NCI-H69 (cell line): ENCODE measurements at regions not wholly inside any gene's neighbourhood (a gene's known extent, or its start where the extent isn't known, plus 50 kb on each side); places are given as distances from the start of the nearest gene placed in this dataset.

Experiments used
- DNase-seq: peaks from one replicate; lab custom pipeline; 2025; lab: John Stamatoyannopoulos, UW

DNA sequence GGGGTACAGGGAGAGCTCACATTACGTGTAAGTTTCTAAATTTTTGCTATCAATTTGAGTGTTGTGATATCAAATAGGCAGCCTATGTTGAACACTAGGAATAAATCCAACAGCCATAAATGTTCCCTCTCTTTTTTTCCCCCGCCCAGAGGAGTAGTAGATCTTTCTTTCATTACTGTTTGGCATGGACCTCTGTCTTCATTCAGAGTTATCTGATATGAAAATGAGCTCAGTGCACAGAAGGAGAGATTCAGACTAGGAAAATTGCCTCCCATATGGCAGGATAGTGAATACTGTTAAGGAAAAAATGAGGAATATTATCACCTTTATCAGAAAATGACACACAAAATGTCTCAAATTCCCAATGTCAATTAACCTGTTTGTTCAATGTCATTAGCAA, 110.0 kb upstream of the EYS start:
- DNase-seq = peak; percentile 71

DNA sequence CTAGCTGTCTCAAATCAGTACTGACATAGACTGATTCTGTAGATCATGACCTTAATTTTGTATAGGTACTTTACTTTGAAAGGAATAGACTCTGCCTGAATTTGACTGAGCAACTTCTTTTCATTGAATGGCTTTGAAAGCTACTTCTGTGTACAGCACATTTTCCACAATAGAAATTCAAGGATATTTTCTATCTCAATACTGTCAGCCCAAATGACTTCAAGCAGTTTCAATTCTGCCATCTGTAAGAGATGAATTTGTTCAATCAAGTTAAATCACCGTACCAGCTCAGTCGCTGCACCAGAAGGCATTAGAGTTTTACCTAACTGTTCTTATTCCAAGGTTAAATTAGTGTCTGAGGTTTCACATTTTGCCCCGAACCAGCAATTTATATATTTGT, 107.0 kb upstream of the EYS start:
- DNase-seq = no peak

DNA sequence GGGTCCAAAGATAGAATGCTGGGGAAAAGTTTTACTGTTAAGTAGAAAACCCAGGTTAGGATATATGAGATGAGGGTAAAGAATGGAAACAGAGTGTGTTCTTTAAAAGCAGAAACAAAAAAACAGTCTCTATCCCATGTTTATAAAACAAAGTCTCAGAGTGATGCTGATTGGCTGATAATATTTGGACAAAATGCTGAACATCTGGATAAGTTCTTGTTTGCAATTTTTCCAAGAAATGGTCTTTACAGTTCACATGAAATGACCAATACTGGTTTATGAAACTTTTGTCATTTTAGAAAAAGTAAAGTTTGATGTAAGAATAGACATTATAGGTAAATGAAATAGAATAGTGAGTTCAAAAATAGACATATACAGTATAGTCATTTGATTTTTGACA, 96.2 kb upstream of the EYS start:
- DNase-seq = no peak

DNA sequence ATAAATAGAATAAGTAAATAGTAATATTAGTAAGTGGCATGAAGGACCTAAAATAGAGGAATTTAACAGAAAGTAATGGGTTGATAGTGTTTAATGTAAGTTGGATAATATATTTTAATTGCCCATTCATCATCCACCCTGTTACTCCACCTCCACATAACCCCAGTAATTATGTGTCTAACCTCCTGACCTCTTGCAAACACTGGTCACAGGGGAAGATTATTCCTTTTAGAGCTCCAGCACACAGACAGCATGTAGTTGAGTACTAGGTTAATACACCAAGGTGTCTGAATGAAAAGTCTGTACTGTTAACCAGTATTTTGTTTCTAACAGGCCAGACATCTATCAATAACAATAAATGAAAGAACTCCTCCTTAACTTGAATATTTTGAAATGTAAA, 92.4 kb upstream of the EYS start:
- peak; percentile 94 for DNase-seq

DNA sequence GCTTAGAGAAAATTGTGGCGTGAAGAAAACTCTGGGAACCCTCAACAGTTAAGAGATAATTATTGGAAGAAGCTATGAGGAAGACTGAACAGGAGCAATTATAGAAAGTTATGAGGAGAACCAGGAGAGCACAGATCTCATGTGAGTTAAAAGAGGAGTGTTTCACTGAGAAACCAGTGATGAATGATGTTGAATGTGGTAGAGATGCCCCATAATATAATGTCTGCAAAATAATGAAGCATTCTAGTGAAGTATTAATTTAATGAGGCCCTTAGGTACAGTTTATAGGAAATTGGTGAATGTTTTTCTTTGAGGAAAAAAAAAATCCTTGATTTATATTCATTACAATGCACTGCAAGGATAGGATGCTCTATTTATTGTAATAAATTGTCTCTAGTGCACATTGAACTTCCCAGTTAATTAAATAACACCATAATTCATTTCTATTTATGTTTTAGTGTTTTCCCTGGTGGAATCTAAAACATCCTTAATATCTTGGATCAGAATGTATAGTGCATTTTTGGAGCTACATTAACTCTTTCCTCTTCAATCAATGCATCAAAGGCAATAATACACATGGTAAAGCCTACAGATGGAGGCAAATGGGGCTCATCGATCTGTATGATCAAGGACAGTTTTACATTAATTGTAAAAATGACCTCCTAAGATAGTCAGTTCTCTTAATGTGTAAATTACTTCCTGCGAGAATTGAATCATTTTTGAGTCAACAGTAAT, 91.4 kb upstream of the EYS start:
- DNase-seq = peak; percentile 23

DNA sequence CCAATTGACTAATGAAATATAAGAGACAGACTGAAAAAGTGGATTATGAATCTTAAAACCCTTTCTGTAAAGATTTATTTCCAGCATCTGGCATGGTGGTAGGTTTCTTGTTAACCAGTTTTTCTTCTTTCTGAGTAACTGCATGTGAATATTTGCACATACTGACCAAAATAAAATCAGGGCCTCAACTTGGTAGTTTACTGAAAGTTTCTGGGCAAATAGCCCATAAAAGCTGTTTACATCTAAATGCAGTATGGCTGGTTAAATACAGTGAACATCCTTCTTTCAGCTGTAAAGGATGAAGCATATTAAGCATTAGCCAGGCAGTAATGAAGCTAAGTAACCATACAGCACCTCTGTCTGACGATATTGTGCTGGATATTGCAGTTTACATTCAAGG, 83.6 kb upstream of the EYS start:
- no peak for DNase-seq

DNA sequence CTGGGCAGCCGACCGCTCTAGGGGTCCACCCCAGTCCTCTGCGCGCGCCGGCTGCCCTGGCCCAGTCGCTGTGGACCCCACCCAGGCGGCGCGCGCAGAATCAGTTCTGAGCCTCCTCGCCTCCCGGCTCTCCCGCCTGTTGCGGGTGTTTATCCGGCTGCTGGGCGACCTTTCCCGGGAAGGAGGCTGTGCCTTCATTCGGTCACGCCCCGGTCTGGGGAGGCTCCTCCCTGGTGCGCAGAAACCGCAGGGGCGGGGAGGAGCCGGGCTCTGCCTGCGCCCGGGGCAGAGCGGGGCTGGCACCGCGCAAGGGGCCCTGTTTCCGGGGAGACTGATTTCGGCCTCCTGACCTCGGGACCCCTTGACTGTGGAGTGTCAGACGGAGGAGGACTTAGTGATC, 80.8 kb upstream of the EYS start:
- DNase-seq = no peak

DNA sequence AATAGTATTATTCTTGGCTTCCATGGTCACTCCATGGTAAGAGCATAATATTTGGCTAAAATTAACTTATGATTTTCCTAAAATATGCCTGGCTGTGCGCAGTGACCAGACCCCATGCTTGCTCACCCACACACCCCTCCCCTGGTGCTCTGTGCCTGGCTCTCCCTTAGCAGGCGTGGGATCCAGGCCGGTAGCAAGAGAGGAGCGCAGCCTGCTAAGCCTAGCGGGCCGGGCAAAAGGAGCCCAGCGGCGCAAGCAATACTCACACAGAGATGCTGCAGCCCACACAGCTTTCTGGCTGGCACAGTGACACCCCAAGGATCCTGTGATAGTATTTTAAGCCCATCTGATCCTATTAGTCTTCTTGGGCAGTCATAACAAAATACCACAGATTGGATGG, 79.8 kb upstream of the EYS start:
- no peak for DNase-seq

DNA sequence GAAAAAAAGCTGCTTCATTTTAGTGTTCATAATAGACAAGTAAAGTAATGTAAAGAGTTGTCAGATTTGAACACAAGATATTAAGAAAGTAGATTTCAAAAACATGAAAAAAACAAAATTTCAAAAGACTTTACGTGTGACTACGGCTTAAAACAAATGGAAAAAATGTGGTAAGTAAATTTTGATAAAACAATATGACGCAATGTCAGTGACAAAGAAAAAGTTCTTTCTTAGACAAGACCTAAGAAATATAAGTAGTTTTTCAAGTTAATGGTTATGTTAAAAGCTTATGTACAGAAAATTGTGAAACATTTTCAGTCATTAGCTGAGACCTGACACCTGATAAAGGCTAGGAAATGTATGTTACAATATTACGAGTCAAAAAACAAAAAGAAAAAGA, 73.7 kb upstream of the EYS start:
- no peak for DNase-seq

DNA sequence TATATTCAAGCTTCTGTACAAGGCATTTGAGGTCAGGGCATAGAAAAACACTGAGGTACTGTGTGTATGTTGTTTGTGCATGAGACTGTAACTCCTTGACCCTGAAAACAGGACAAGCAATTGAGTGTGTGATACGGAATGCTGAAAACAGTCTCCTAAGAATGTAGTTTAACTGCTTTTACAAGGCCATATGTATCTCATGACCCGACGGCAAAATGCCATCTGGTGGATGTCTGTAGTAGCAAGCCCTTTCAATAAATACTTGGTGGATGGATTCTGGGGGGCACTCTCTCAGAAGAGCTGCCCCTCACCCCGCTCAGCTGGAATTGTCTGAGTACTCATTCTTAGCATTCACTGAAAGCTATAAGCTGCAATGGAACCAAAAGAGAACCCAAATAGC, 69.3 kb upstream of the EYS start:
- peak; percentile 33 for DNase-seq

DNA sequence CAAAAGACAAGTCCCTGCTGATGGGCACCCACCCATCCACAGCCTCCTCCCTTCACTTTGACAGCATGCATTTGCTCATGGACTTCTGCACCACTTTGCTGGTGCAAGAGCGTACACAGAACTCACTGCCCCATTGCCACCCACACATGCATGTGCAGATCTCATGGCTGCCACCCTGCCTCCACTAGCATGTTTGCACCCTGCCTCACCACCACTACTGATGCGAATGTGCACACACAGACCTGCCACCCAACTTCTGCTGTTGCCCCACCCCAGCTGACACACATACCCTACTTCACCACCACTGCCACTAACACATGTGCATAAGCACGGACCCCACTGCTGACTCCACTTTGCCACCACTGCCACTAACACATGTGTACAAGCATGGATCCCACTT, 64.9 kb upstream of the EYS start:
- DNase-seq = no peak

DNA sequence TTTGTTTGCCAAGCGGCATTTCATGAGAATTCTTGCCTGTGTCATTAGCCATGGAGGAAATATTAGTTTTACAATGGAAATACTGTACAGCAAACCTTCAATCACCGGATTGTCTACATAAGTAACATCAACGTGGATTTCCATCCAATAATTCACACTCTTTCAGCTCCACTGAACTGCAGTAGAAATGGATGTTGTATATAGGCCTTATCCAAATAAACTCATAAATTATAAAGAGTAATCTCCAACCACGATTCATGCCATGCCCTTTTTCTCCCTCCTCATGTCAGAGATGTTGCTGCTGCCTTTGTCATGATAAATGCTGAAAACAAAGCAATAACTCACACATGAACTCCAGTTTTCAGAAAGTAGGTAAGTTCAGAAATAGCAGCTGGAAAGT, 54.9 kb upstream of the EYS start:
- no peak for DNase-seq

DNA sequence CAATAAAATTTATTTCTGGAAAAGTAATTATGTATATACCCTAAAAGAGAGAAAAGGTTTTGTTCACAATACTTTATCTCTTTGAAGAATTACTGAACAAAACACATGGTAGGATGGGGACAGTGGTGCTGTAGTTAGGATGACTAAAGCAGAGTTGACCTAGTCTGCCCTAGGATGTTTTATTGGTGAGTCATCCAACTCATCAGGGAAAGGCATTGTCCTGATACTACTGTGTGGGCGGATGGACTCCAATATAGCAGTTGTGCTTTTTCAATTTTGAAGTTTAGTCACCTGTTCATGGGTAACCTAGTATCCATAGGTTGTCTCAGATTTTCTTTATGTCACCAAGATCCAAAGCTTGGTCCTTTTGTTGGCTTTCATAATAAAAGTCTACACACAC, 53.3 kb upstream of the EYS start:
- peak; percentile 40 for DNase-seq
